ENCODE measurements at regions not wholly inside any gene's neighbourhood (a gene's known extent, or its start where the extent isn't known, plus 50 kb on each side); places are given as distances from the start of the nearest gene placed in this dataset.

DNA sequence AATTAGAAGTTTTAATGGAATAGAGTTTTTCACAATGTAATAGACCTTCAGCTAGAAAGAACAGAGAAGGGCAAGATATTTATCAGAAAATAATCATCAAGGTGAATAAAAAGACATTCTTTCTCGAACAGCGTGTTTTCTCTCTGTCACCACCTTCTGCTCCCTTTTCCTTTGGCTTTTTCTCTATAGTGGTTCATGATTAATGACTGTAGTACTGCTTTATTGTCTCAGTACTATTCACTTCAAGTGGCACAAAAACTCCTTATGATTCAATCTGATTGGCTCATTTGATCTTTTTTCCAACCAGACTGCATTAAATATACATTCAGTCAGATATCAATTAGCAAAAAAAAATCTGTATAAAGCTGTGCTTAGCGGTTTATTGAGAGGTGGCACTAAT lies 516.0 kb downstream of the OTOL1 start:
- Mint-ChIP-seq H3K36me3 (no peaks in the 10 kb centered on the region), H3K4me3 (no peak overlapping the region), H3K9me3 (peaks cover 4 to 14% (median 8%) of the 10 kb centered on the region in 3 donors), H3K27me3 (no peaks in the 10 kb centered on the region), H3K27ac (no peak overlapping the region), H3K4me1 (no peaks in the 10 kb centered on the region)
- H3K9me3 ChIP-seq = no peaks in the 10 kb centered on the region
- H3K36me3 ChIP-seq (ENCODE audit: control insufficient read depth in 2 of 2, extremely low read depth in 1 of 2, insufficient read depth in 1 of 2, low read length in 1 of 2) = no peaks in the 10 kb centered on the region
- no peaks in the 10 kb centered on the region for H3K4me1 ChIP-seq (ENCODE audit: control insufficient read depth in 1 of 2, extremely low read depth in 1 of 2, insufficient read depth in 2 of 2, low read length in 2 of 2)
- no peak overlapping the region for H3K4me3 ChIP-seq (ENCODE audit: control insufficient read depth in 1 of 2, extremely low read depth in 1 of 2, low read length in 1 of 2)
- CTCF ChIA-PET = no interaction called here
- DNase-seq (no peak), ATAC-seq (replicated peaks in 1 of 4) (no peak)
- no peak overlapping the region for H3K27ac ChIP-seq (ENCODE audit: low read length)
- POLR2A ChIA-PET = no interaction called here
- WGBS (ENCODE audit: insufficient coverage) = no CpG with 5 or more reads among the region's 3 CpGs
- H3K27me3 ChIP-seq (replicated peaks in 1 of 2; ENCODE audit: control insufficient read depth in 2 of 2, extremely low read depth in 1 of 2, insufficient read depth in 2 of 2, low read length in 1 of 2) = no peaks in the 10 kb centered on the region

DNA sequence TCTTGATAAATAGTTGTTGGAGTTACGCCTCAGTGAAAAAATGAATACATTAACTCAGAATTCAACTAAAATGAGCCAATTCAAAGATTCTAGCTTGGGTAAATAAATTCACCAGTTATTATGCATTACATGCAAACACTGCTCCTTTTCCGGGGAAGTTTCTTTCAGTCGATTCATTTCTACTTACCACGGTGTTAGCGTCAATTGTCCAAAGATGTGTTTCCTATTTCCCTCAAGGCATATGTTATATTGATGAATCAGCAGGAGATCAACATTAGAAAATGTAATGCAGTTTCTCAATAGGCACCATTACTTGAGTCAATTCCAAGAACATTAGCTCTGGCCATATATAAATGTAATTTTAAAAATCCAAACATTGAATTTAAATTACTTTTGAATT lies 517.7 kb downstream of the OTOL1 start:
- Mint-ChIP-seq H3K27me3 (no peaks in the 10 kb centered on the region), H3K27ac (no peak overlapping the region), H3K9me3 (peaks cover 4 to 14% (median 8%) of the 10 kb centered on the region in 3 donors), H3K4me3 (no peak overlapping the region), H3K4me1 (no peaks in the 10 kb centered on the region), H3K36me3 (no peaks in the 10 kb centered on the region)
- CTCF ChIA-PET = no interaction called here
- POLR2A ChIA-PET = no interaction called here
- Histone ChIP-seq H3K27me3 (replicated peaks in 1 of 2; ENCODE audit: control insufficient read depth in 2 of 2, extremely low read depth in 1 of 2, insufficient read depth in 2 of 2, low read length in 1 of 2) (no peaks in the 10 kb centered on the region), H3K36me3 (ENCODE audit: control insufficient read depth in 2 of 2, extremely low read depth in 1 of 2, insufficient read depth in 1 of 2, low read length in 1 of 2) (no peaks in the 10 kb centered on the region), H3K27ac (ENCODE audit: low read length) (no peak overlapping the region), H3K9me3 (no peaks in the 10 kb centered on the region), H3K4me3 (ENCODE audit: control insufficient read depth in 1 of 2, extremely low read depth in 1 of 2, low read length in 1 of 2) (no peak overlapping the region), H3K4me1 (ENCODE audit: control insufficient read depth in 1 of 2, extremely low read depth in 1 of 2, insufficient read depth in 2 of 2, low read length in 2 of 2) (no peaks in the 10 kb centered on the region)
- DNase-seq (no peak), ATAC-seq (replicated peaks in 1 of 4) (no peak)
- WGBS (ENCODE audit: insufficient coverage) = no CpG with 5 or more reads among the region's 5 CpGs

DNA sequence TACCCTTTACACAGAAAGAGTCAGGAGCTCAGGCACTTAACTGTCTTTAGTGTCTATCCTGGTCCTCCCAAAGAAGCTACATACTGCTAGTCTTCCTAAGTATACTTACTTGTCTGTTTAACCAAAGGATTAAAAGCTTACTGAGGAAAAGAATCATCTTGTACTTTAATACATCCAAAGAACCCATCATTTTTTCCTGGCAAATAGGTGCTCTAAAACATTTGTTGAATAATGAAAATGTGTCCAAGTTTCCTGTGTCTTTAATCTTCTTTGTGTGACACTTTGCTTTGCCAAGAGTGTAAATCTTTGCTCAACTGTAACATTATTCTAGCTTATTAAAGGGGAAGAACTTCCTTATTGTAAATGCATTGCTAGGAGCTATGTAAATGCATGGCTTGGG lies 519.2 kb downstream of the OTOL1 start:
- Mint-ChIP-seq H3K36me3 (no peaks in the 10 kb centered on the region), H3K27ac (no peak overlapping the region), H3K9me3 (peaks cover 7 to 10% (median 7%) of the 10 kb centered on the region in 3 donors), H3K27me3 (no peaks in the 10 kb centered on the region), H3K4me1 (no peaks in the 10 kb centered on the region), H3K4me3 (no peak overlapping the region)
- no peaks in the 10 kb centered on the region for H3K9me3 ChIP-seq
- no peaks in the 10 kb centered on the region for H3K27me3 ChIP-seq (replicated peaks in 1 of 2; ENCODE audit: control insufficient read depth in 2 of 2, extremely low read depth in 1 of 2, insufficient read depth in 2 of 2, low read length in 1 of 2)
- no peak for DNase-seq
- no peaks in the 10 kb centered on the region for H3K4me1 ChIP-seq (ENCODE audit: control insufficient read depth in 1 of 2, extremely low read depth in 1 of 2, insufficient read depth in 2 of 2, low read length in 2 of 2)
- ATAC-seq (replicated peaks in 1 of 4) = no peak
- H3K4me3 ChIP-seq (ENCODE audit: control insufficient read depth in 1 of 2, extremely low read depth in 1 of 2, low read length in 1 of 2) = no peak overlapping the region
- ChIA-PET CTCF (no interaction called here), POLR2A (no interaction called here)
- H3K36me3 ChIP-seq (ENCODE audit: control insufficient read depth in 2 of 2, extremely low read depth in 1 of 2, insufficient read depth in 1 of 2, low read length in 1 of 2) = no peaks in the 10 kb centered on the region
- H3K27ac ChIP-seq (ENCODE audit: low read length) = no peak overlapping the region

DNA sequence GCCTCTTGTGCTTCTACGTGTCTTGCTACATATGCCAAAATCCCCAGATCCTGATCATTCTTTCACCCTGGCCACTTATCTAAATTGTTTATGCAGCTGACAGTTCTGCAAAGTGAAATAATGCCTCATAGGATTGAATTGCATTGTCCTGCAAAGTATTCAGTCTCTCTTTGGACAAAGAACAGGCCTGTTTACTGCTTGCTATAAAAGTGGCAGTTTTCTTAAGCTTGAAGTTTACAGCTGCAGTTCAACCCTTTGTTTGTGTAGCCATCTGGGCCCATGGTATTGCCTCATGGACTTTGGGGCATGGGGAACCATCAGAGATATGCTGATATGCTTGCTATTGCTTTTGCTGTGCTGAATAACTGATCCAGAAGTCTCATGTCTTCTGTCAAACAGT lies 523.2 kb downstream of the OTOL1 start:
- no CpG with 5 or more reads among the region's 1 CpG for WGBS (ENCODE audit: insufficient coverage)
- no peak overlapping the region for H3K27ac Mint-ChIP-seq

DNA sequence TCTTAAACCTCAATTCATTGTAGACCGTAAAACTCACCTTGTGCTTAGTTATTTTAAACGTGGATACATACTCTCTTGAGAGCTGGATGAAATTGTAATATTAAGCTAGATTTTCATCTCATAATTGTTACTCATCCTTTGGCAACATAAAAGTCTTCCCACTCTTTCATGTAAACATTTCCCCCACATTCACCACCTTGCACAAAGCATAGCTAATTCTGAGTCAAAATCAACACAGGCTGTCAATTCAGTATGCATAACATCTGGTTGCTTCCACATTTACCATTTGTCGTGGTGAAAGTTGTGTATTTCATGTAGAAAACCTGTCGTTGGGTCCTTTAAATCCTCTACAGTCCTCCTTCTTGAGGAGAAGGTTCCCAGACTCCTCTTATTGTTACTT lies 524.6 kb downstream of the OTOL1 start:
- H3K36me3 Mint-ChIP-seq = no peaks in the 10 kb centered on the region
- no CpG with 5 or more reads among the region's 4 CpGs for WGBS (ENCODE audit: insufficient coverage)

More for the DNA sequence above, 523.2 kb downstream of the OTOL1 start:
- DNase-seq (no peak), ATAC-seq (replicated peaks in 1 of 4) (no peak)
- CTCF ChIA-PET = no interaction called here
- Mint-ChIP-seq H3K9me3 (peaks cover 0 to 7% (median 4%) of the 10 kb centered on the region in 3 donors), H3K4me3 (no peak overlapping the region), H3K27me3 (no peaks in the 10 kb centered on the region), H3K4me1 (no peaks in the 10 kb centered on the region), H3K36me3 (no peaks in the 10 kb centered on the region)
- Histone ChIP-seq H3K4me3 (ENCODE audit: control insufficient read depth in 1 of 2, extremely low read depth in 1 of 2, low read length in 1 of 2) (no peak overlapping the region), H3K27me3 (replicated peaks in 1 of 2; ENCODE audit: control insufficient read depth in 2 of 2, extremely low read depth in 1 of 2, insufficient read depth in 2 of 2, low read length in 1 of 2) (no peaks in the 10 kb centered on the region), H3K36me3 (ENCODE audit: control insufficient read depth in 2 of 2, extremely low read depth in 1 of 2, insufficient read depth in 1 of 2, low read length in 1 of 2) (no peaks in the 10 kb centered on the region), H3K9me3 (no peaks in the 10 kb centered on the region), H3K4me1 (ENCODE audit: control insufficient read depth in 1 of 2, extremely low read depth in 1 of 2, insufficient read depth in 2 of 2, low read length in 2 of 2) (no peaks in the 10 kb centered on the region), H3K27ac (ENCODE audit: low read length) (no peak overlapping the region)
- POLR2A ChIA-PET = no interaction called here

DNA sequence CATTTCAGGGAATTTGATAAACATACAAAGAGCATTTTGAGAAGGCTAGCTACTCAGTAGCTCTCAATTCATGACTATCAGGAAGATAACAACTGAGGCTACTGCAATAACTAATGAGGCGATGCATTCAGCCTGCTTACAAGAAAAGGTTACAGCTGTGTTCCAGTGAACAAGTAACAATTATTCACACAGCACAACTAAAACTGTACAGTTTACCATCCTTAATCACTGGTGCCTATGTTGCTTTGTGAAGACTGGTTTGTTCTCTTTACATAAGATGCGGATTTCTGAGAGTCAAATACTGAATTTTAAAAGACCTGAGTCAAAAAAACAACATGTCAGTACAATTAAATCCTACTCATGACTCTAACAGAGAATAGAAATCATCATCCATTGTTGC lies 526.3 kb downstream of the OTOL1 start:
- DNase-seq = no peak

More for the DNA sequence above, 524.6 kb downstream of the OTOL1 start:
- ATAC-seq (replicated peaks in 1 of 4) (no peak), DNase-seq (no peak)
- H3K27me3 ChIP-seq (replicated peaks in 1 of 2; ENCODE audit: control insufficient read depth in 2 of 2, extremely low read depth in 1 of 2, insufficient read depth in 2 of 2, low read length in 1 of 2) = no peaks in the 10 kb centered on the region
- Mint-ChIP-seq H3K9me3 (peaks cover 0 to 10% (median 4%) of the 10 kb centered on the region in 3 donors), H3K4me3 (no peak overlapping the region), H3K4me1 (no peaks in the 10 kb centered on the region), H3K27me3 (no peaks in the 10 kb centered on the region), H3K27ac (no peak overlapping the region)
- H3K4me1 ChIP-seq (ENCODE audit: control insufficient read depth in 1 of 2, extremely low read depth in 1 of 2, insufficient read depth in 2 of 2, low read length in 2 of 2) = no peaks in the 10 kb centered on the region
- no peaks in the 10 kb centered on the region for H3K36me3 ChIP-seq (ENCODE audit: control insufficient read depth in 2 of 2, extremely low read depth in 1 of 2, insufficient read depth in 1 of 2, low read length in 1 of 2)
- CTCF ChIA-PET = no interaction called here
- no peak overlapping the region for H3K27ac ChIP-seq (ENCODE audit: low read length)
- H3K9me3 ChIP-seq = no peaks in the 10 kb centered on the region
- H3K4me3 ChIP-seq (ENCODE audit: control insufficient read depth in 1 of 2, extremely low read depth in 1 of 2, low read length in 1 of 2) = no peak overlapping the region
- POLR2A ChIA-PET = no interaction called here

DNA sequence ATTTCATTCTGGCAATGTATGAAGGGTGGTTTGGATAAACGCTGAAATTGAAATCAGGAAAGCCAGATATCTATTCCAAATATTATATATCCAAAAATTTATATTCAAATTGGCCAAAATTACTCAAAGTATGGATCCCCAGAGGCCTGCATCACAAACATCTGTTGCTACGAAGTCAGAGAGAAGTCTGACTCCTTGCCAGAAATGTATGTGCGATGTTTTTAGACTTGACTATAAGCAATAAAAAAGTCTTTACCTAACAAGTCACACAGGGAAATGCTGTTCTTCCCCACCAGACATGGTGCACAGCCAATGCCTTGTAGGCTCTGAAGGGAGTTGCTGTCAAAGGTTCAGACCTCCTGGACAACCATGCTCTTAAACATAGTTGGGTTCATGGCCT lies 533.1 kb downstream of the OTOL1 start:
- no peaks in the 10 kb centered on the region for H3K36me3 Mint-ChIP-seq
- Histone ChIP-seq H3K36me3 (ENCODE audit: control insufficient read depth in 2 of 2, extremely low read depth in 1 of 2, insufficient read depth in 1 of 2, low read length in 1 of 2) (no peaks in the 10 kb centered on the region), H3K9me3 (no peaks in the 10 kb centered on the region), H3K4me1 (ENCODE audit: control insufficient read depth in 1 of 2, extremely low read depth in 1 of 2, insufficient read depth in 2 of 2, low read length in 2 of 2) (no peaks in the 10 kb centered on the region), H3K27me3 (replicated peaks in 1 of 2; ENCODE audit: control insufficient read depth in 2 of 2, extremely low read depth in 1 of 2, insufficient read depth in 2 of 2, low read length in 1 of 2) (no peaks in the 10 kb centered on the region), H3K27ac (ENCODE audit: low read length) (no peak overlapping the region), H3K4me3 (ENCODE audit: control insufficient read depth in 1 of 2, extremely low read depth in 1 of 2, low read length in 1 of 2) (no peak overlapping the region)
- peaks cover 5 to 27% (median 9%) of the 10 kb centered on the region in 3 donors for H3K9me3 Mint-ChIP-seq
- H3K27me3 Mint-ChIP-seq = no peaks in the 10 kb centered on the region
- no peaks in the 10 kb centered on the region for H3K4me1 Mint-ChIP-seq
- CTCF ChIA-PET = no interaction called here
- H3K27ac Mint-ChIP-seq = no peak overlapping the region
- no peak for ATAC-seq (replicated peaks in 1 of 4)
- no CpG with 5 or more reads among the region's 3 CpGs for WGBS (ENCODE audit: insufficient coverage)
- no peak for DNase-seq
- POLR2A ChIA-PET = no interaction called here
- no peak overlapping the region for H3K4me3 Mint-ChIP-seq

More for the DNA sequence above, 526.3 kb downstream of the OTOL1 start:
- CTCF ChIA-PET = no interaction called here
- Mint-ChIP-seq H3K36me3 (no peaks in the 10 kb centered on the region), H3K4me3 (no peak overlapping the region), H3K27ac (no peak overlapping the region), H3K27me3 (no peaks in the 10 kb centered on the region), H3K9me3 (peaks cover 3 to 10% (median 3%) of the 10 kb centered on the region in 3 donors), H3K4me1 (no peaks in the 10 kb centered on the region)
- Histone ChIP-seq H3K27me3 (replicated peaks in 1 of 2; ENCODE audit: control insufficient read depth in 2 of 2, extremely low read depth in 1 of 2, insufficient read depth in 2 of 2, low read length in 1 of 2) (no peaks in the 10 kb centered on the region), H3K27ac (ENCODE audit: low read length) (no peak overlapping the region), H3K36me3 (ENCODE audit: control insufficient read depth in 2 of 2, extremely low read depth in 1 of 2, insufficient read depth in 1 of 2, low read length in 1 of 2) (no peaks in the 10 kb centered on the region), H3K9me3 (no peaks in the 10 kb centered on the region), H3K4me3 (ENCODE audit: control insufficient read depth in 1 of 2, extremely low read depth in 1 of 2, low read length in 1 of 2) (no peak overlapping the region), H3K4me1 (ENCODE audit: control insufficient read depth in 1 of 2, extremely low read depth in 1 of 2, insufficient read depth in 2 of 2, low read length in 2 of 2) (no peaks in the 10 kb centered on the region)
- WGBS (ENCODE audit: insufficient coverage) = 83% methylated on average over 1 of the region's 2 CpGs
- POLR2A ChIA-PET = no interaction called here
- no peak for ATAC-seq (replicated peaks in 1 of 4)

Data from T-cell (primary cell).